Bronchial epithelial cell (primary cell): ENCODE measurements at regions not wholly inside any gene's neighbourhood (a gene's known extent, or its start where the extent isn't known, plus 50 kb on each side); places are given as distances from the start of the nearest gene placed in this dataset.

Experiments used
- DNase-seq: peaks from one replicate; pipeline ENCODE4 v3.0.0-alpha.2; 2010; ENCODE audit warnings: low read depth
- FAIRE-seq: peaks from 2 replicates; lab custom pipeline; 2011; peaks lifted over from hg19 to GRCh38; lab: Jason Lieb, UNC
- H3K27me3 ChIP-seq: 2 replicates; pipeline ENCODE4 v1.5.1; 2011; ENCODE audit warnings: low read length; ENCODE audit not compliant: control insufficient read depth, insufficient read depth
- H3K36me3 ChIP-seq: 2 replicates; pipeline ENCODE4 v1.5.1; 2011; ENCODE audit warnings: low read length; ENCODE audit not compliant: control insufficient read depth, insufficient read depth
- H3K4me3 ChIP-seq: 2 replicates; pipeline ENCODE4 v1.5.1; 2011; ENCODE audit warnings: mild to moderate bottlenecking, low read depth, low read length, control low read depth
- TF ChIP-seq, protein P1 (sequence below): IDR thresholded peaks from 2 replicates; pipeline ENCODE4 v1.5.1; 2011; ENCODE audit warnings: mild to moderate bottlenecking, moderate library complexity, low read length, control low read depth, inconsistent platforms; ENCODE audit not compliant: insufficient read depth, severe bottlenecking

DNA sequence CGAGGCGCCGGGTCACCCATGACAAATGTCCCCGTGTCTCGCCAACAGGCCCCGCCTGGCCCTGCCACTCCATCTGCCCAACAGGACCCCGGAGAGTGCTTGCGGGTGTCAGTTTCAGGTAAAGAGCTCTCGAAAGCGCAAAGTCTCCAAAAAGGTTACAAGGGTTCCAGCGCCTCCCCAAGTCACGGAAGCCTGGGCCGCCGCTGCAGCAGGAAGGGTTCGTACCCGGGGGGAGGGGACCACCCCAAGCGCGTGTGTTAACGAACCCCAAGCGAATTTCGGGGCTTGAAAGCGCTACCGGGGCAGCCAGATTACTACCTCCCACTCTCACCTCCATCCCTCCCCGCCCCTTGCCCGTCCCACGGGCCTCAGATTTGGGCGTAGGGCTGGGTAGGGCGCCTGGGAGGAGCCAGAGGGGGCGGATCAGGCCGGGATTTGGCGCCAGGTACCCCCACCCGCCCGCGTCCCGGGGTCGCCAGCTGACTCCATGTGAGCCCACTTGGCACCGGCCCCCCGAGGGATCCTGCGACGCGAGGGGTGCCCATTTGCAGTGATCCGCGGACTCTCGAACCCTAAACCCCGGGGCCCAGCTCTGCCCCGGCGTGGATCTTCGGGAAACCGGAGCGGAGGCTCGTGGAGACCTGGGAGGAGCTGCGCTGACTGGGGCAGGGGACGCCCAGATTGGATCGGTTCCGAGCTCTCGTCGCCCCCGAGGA lies 85.9 kb downstream of the NR2F2 start:
- no peak for DNase-seq
- TF ChIP-seq, protein P1, sequence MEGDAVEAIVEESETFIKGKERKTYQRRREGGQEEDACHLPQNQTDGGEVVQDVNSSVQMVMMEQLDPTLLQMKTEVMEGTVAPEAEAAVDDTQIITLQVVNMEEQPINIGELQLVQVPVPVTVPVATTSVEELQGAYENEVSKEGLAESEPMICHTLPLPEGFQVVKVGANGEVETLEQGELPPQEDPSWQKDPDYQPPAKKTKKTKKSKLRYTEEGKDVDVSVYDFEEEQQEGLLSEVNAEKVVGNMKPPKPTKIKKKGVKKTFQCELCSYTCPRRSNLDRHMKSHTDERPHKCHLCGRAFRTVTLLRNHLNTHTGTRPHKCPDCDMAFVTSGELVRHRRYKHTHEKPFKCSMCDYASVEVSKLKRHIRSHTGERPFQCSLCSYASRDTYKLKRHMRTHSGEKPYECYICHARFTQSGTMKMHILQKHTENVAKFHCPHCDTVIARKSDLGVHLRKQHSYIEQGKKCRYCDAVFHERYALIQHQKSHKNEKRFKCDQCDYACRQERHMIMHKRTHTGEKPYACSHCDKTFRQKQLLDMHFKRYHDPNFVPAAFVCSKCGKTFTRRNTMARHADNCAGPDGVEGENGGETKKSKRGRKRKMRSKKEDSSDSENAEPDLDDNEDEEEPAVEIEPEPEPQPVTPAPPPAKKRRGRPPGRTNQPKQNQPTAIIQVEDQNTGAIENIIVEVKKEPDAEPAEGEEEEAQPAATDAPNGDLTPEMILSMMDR: no peak
- FAIRE-seq: no peak
- Histone ChIP-seq H3K4me3 (peak overlapping the region; percentile 5), H3K27me3 (peaks cover 35% of the 10 kb centered on the region), H3K36me3 (no peaks in the 10 kb centered on the region)

DNA sequence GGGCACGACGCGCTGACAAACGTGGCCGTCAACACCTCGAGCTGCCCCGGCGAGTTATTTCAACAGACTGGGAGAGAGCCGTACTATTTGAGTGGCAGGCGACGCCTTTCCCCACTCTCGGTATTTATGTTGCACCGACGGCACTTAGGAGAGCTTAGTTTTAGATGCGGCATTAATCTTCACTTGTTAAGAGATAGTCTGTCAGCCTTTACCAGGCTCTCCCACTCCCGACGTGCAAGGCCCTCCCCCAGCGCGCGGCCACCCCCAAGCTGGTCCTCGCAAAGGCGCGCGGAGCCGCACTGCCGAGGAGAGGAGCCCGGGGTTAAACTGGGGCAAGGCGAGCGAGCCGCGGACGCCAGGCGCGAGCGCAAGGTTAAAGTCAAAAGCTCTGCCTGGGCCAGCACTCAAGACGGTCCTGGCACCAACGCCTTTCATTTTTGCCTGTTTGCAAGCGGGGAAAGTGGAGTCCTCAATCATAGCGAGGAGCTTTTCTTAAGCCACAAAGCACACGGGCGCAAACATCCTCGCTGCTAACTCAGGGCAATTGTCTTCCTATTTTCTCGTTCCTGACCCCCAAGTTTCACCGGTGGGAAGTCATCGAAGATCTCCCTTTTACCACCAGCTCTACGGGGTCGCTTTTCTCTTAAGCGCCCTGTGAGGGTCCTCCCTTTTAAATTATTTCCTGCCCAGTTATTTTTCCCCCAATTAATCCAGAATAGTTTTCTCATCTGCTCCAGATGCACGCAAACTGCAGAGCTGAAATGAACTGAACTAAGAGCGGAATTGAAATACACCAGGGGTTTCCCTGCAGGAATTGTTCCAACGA lies 86.6 kb downstream of the NR2F2 start:
- DNase-seq (peak; percentile 6), FAIRE-seq (peak; percentile 43)
- Histone ChIP-seq H3K27me3 (peaks cover 32% of the 10 kb centered on the region), H3K36me3 (no peaks in the 10 kb centered on the region), H3K4me3 (peak overlapping the region; percentile 5)
- TF ChIP-seq, protein P1: no peak

DNA sequence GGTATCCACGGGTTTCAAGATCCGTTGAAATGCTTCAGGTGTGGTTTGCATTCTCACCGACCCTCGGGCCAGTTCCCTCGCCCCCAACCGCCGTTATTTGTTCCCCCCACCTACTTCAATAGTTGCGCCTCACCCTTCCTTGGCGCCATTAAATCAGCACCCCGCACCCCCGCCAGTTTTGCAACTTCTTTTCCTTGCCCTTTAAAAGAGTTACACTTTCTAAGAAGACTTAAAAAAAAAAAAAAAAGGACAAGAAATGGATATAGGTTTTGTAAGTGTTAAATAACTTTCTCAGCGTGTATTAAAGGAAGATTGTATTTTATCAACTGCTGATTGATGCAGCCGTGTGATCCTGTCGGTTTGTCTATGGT lies 87.2 kb downstream of the NR2F2 start:
- no peak for FAIRE-seq
- H3K4me3 ChIP-seq: no peak overlapping the region
- TF ChIP-seq, protein P1: no peak
- peaks cover 28% of the 10 kb centered on the region for H3K27me3 ChIP-seq
- no peaks in the 10 kb centered on the region for H3K36me3 ChIP-seq
- no peak for DNase-seq

DNA sequence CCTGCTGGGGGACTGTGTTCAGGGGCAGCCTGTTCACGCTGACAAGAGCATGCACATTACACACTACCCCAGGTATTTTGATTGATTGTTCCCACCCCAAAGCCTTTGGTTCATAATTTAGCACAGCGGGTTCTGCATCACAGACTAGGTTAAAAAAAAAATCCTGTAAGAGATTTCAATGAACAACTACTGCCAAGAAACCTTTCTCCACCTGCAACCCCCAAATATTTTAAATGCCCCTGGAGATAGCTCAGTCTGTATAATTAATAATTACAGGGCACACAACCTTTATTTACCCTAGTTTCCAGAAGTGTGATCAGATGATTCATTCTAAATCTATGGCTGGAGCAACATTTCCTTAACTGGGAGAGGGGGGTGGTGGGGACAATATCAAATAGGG lies 87.6 kb downstream of the NR2F2 start:
- Histone ChIP-seq H3K4me3 (no peak overlapping the region), H3K36me3 (no peaks in the 10 kb centered on the region), H3K27me3 (peaks cover 27% of the 10 kb centered on the region)
- no peak for FAIRE-seq
- TF ChIP-seq, protein P1: no peak
- no peak for DNase-seq

DNA sequence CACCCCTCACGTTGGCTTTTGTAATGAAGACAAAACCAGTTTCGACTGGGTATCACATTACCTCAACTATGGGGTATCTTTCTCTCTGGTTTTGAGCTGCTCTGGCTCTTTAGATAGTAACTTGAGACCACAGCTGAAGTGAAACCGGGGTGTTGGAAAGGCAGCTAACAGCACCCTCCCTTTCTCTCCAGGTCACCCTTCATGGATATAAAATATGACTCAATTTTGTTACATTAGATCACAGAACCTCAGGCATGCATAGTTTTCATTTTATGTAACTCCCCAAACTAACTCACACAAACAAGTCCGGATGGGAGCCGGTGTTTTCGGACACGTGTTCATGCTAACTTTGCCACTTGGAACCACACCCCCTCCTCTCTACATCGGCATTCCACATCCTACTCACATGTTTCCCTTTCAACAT lies 90.7 kb downstream of the NR2F2 start:
- Histone ChIP-seq H3K27me3 (peaks cover 16% of the 10 kb centered on the region), H3K36me3 (no peaks in the 10 kb centered on the region), H3K4me3 (no peak overlapping the region)
- TF ChIP-seq, protein P1: no peak
- FAIRE-seq (peak; percentile 90), DNase-seq (peak; percentile 80)
